GM19240 (cell line): ENCODE measurements at regions not wholly inside any gene's neighbourhood (a gene's known extent, or its start where the extent isn't known, plus 50 kb on each side); places are given as distances from the start of the nearest gene placed in this dataset.
"Not testable (repeated sequence)": the region's sequence is repeated elsewhere in the genome, so short reads cannot be mapped to it uniquely, and the experiment has no call there.

Experiments
- DNase-seq: peaks from one replicate; pipeline ENCODE4 v3.0.0; 2011; ENCODE audit warnings: low spot score; ENCODE audit not compliant: insufficient read length

GRCh38 chr15:54772663-54773062 is 424.1 kb downstream of the RSL24D1 start:
- no peak for DNase-seq

- DNase-seq: not testable (repeated sequence)
Observed at GRCh38 chr15:54749461-54749860, 447.3 kb downstream of the RSL24D1 start.

GRCh38 chr15:54722342-54722986 is 474.3 kb downstream of the RSL24D1 start:
- no peak for DNase-seq

GRCh38 chr15:54719325-54719724 is 477.4 kb downstream of the RSL24D1 start:
- DNase-seq: no peak

- DNase-seq: no peak
Observed at GRCh38 chr15:54707805-54708752, 488.7 kb downstream of the RSL24D1 start.

- DNase-seq: no peak
Observed at GRCh38 chr15:54687628-54688027, 509.1 kb downstream of the RSL24D1 start.
